GM12875 (cell line): ENCODE measurements at regions not wholly inside any gene's neighbourhood (a gene's known extent, or its start where the extent isn't known, plus 50 kb on each side); places are given as distances from the start of the nearest gene placed in this dataset.

Experiments used
- H3K4me3 ChIP-seq: one replicate; pipeline ENCODE4 v1.5.1; 2011; ENCODE audit warnings: low read depth, low read length, control low read depth
- CTCF ChIP-seq: IDR thresholded peaks from 2 replicates; pipeline ENCODE4 v1.5.1; 2011; ENCODE audit warnings: low read depth, mild to moderate bottlenecking, control low read depth, inconsistent platforms, low read length, moderate library complexity, borderline replicate concordance; ENCODE audit not compliant: insufficient read depth

- H3K4me3 ChIP-seq: no peak overlapping the region
- no peak for TF ChIP-seq CTCF
Measured at GRCh38 chr14:99327458-99328250, 55.7 kb upstream of the BCL11B start.

- peak; percentile 8; the same call in 1 of the 2 replicates for TF ChIP-seq CTCF
- no peak overlapping the region for H3K4me3 ChIP-seq
Measured at GRCh38 chr14:99327050-99327449, 55.1 kb upstream of the BCL11B start.

- TF ChIP-seq CTCF: no peak
- H3K4me3 ChIP-seq: no peak overlapping the region
Measured at GRCh38 chr14:99326041-99326710, 54.2 kb upstream of the BCL11B start.

GRCh38 chr14:99325591-99325990, 53.6 kb upstream of the BCL11B start:
- H3K4me3 ChIP-seq: no peak overlapping the region
- TF ChIP-seq CTCF: no peak

GRCh38 chr14:99325016-99325415, 53.0 kb upstream of the BCL11B start:
- no peak for TF ChIP-seq CTCF
- no peak overlapping the region for H3K4me3 ChIP-seq

- no peak overlapping the region for H3K4me3 ChIP-seq
- no peak for TF ChIP-seq CTCF
Measured at GRCh38 chr14:99324291-99324690, 52.3 kb upstream of the BCL11B start.
